ENCODE measurements at regions not wholly inside any gene's neighbourhood (a gene's known extent, or its start where the extent isn't known, plus 50 kb on each side); places are given as distances from the start of the nearest gene placed in this dataset.

- DNase-seq: no peak
Observed at GRCh38 chr14:38110258-38110657, 97.4 kb upstream of the SSTR1 start.

DNA sequence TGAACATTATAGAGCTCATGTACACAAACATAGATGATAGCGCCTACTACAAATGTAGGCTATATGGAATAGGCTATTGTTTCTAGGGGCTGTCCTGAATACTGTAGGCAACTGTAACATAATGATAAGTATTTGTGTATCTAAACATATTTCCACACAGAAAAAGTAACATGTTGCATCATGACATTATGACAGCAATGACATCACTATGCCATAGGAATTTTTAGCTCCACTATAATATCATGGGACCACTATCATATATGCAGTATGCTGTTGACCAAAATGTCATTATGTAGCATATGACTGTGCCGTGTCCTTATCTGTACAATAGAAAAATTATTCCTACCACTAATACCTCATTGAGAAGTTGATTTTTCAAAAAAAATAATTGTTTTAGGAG lies 96.7 kb upstream of the SSTR1 start:
- no peak overlapping the region for H3K27ac ChIP-seq (ENCODE audit: insufficient read depth, low read length, poor library complexity, severe bottlenecking)
- no peak for DNase-seq
- no peaks in the 10 kb centered on the region for H3K27me3 ChIP-seq (replicated peaks; ENCODE audit: control insufficient read depth, insufficient read depth, low read length, poor library complexity, severe bottlenecking)
- no peaks in the 10 kb centered on the region for H3K36me3 ChIP-seq (ENCODE audit: control insufficient read depth, insufficient read depth, low read length)
- no peaks in the 10 kb centered on the region for H3K4me1 ChIP-seq (ENCODE audit: control insufficient read depth, insufficient read depth, low read length, poor library complexity, severe bottlenecking)
- H3K4me3 ChIP-seq (ENCODE audit: insufficient read depth, low read depth, low read length, poor library complexity, severe bottlenecking): no peak overlapping the region
- H3K9me3 ChIP-seq (ENCODE audit: control insufficient read depth, low read length): no peaks in the 10 kb centered on the region

More at GRCh38 chr14:38110258-38110657, 97.4 kb upstream of the SSTR1 start:
- Histone ChIP-seq H3K9me3 (ENCODE audit: control insufficient read depth, low read length) (no peaks in the 10 kb centered on the region), H3K27ac (ENCODE audit: insufficient read depth, low read length, poor library complexity, severe bottlenecking) (no peak overlapping the region), H3K27me3 (replicated peaks; ENCODE audit: control insufficient read depth, insufficient read depth, low read length, poor library complexity, severe bottlenecking) (no peaks in the 10 kb centered on the region), H3K4me1 (ENCODE audit: control insufficient read depth, insufficient read depth, low read length, poor library complexity, severe bottlenecking) (no peaks in the 10 kb centered on the region), H3K4me3 (ENCODE audit: insufficient read depth, low read depth, low read length, poor library complexity, severe bottlenecking) (no peak overlapping the region), H3K36me3 (ENCODE audit: control insufficient read depth, insufficient read depth, low read length) (no peaks in the 10 kb centered on the region)

DNA sequence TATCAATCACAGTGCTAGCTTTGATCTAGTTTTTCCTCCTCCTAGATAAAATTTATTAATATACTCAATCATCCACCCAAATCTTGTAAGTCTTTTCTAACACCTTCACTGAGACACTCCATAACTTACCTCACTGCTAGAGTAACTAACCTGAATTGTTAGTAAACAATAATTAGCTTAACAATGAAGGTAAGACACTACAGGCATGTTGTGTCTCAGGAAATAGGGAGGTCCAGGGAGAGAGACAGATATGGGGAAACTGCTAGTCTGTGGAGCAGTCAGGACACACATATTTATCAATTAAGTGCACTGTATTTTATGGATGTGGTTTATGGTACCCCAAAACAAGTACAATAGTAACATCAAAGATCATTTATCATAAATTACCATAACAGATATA lies 94.2 kb upstream of the SSTR1 start:
- Histone ChIP-seq H3K9me3 (ENCODE audit: control insufficient read depth, low read length) (no peaks in the 10 kb centered on the region), H3K4me1 (ENCODE audit: control insufficient read depth, insufficient read depth, low read length, poor library complexity, severe bottlenecking) (no peaks in the 10 kb centered on the region), H3K4me3 (ENCODE audit: insufficient read depth, low read depth, low read length, poor library complexity, severe bottlenecking) (no peak overlapping the region), H3K36me3 (ENCODE audit: control insufficient read depth, insufficient read depth, low read length) (no peaks in the 10 kb centered on the region), H3K27me3 (replicated peaks; ENCODE audit: control insufficient read depth, insufficient read depth, low read length, poor library complexity, severe bottlenecking) (no peaks in the 10 kb centered on the region), H3K27ac (ENCODE audit: insufficient read depth, low read length, poor library complexity, severe bottlenecking) (no peak overlapping the region)
- DNase-seq: no peak

GRCh38 chr14:38116895-38117294 lies 90.8 kb upstream of the SSTR1 start:
- Histone ChIP-seq H3K4me1 (ENCODE audit: control insufficient read depth, insufficient read depth, low read length, poor library complexity, severe bottlenecking) (no peaks in the 10 kb centered on the region), H3K36me3 (ENCODE audit: control insufficient read depth, insufficient read depth, low read length) (no peaks in the 10 kb centered on the region), H3K9me3 (ENCODE audit: control insufficient read depth, low read length) (no peaks in the 10 kb centered on the region), H3K4me3 (ENCODE audit: insufficient read depth, low read depth, low read length, poor library complexity, severe bottlenecking) (no peak overlapping the region), H3K27me3 (replicated peaks; ENCODE audit: control insufficient read depth, insufficient read depth, low read length, poor library complexity, severe bottlenecking) (no peaks in the 10 kb centered on the region), H3K27ac (ENCODE audit: insufficient read depth, low read length, poor library complexity, severe bottlenecking) (no peak overlapping the region)
- DNase-seq: no peak

- Histone ChIP-seq H3K36me3 (ENCODE audit: control insufficient read depth, insufficient read depth, low read length) (no peaks in the 10 kb centered on the region), H3K27ac (ENCODE audit: insufficient read depth, low read length, poor library complexity, severe bottlenecking) (no peak overlapping the region), H3K4me1 (ENCODE audit: control insufficient read depth, insufficient read depth, low read length, poor library complexity, severe bottlenecking) (no peaks in the 10 kb centered on the region), H3K4me3 (ENCODE audit: insufficient read depth, low read depth, low read length, poor library complexity, severe bottlenecking) (no peak overlapping the region), H3K9me3 (ENCODE audit: control insufficient read depth, low read length) (no peaks in the 10 kb centered on the region), H3K27me3 (replicated peaks; ENCODE audit: control insufficient read depth, insufficient read depth, low read length, poor library complexity, severe bottlenecking) (no peaks in the 10 kb centered on the region)
- DNase-seq: no peak
Observed at GRCh38 chr14:38120109-38120508, 87.6 kb upstream of the SSTR1 start.

- DNase-seq: no peak
- H3K36me3 ChIP-seq (ENCODE audit: control insufficient read depth, insufficient read depth, low read length): no peaks in the 10 kb centered on the region
- H3K4me1 ChIP-seq (ENCODE audit: control insufficient read depth, insufficient read depth, low read length, poor library complexity, severe bottlenecking): no peaks in the 10 kb centered on the region
- no peaks in the 10 kb centered on the region for H3K27me3 ChIP-seq (replicated peaks; ENCODE audit: control insufficient read depth, insufficient read depth, low read length, poor library complexity, severe bottlenecking)
- H3K4me3 ChIP-seq (ENCODE audit: insufficient read depth, low read depth, low read length, poor library complexity, severe bottlenecking): no peak overlapping the region
- H3K27ac ChIP-seq (ENCODE audit: insufficient read depth, low read length, poor library complexity, severe bottlenecking): no peak overlapping the region
- H3K9me3 ChIP-seq (ENCODE audit: control insufficient read depth, low read length): no peaks in the 10 kb centered on the region
Observed at GRCh38 chr14:38121320-38122020, 86.2 kb upstream of the SSTR1 start.

GRCh38 chr14:38122241-38122640 lies 85.5 kb upstream of the SSTR1 start:
- H3K36me3 ChIP-seq (ENCODE audit: control insufficient read depth, insufficient read depth, low read length): no peaks in the 10 kb centered on the region
- H3K4me3 ChIP-seq (ENCODE audit: insufficient read depth, low read depth, low read length, poor library complexity, severe bottlenecking): no peak overlapping the region
- DNase-seq: no peak
- no peaks in the 10 kb centered on the region for H3K4me1 ChIP-seq (ENCODE audit: control insufficient read depth, insufficient read depth, low read length, poor library complexity, severe bottlenecking)
- H3K27ac ChIP-seq (ENCODE audit: insufficient read depth, low read length, poor library complexity, severe bottlenecking): no peak overlapping the region
- no peaks in the 10 kb centered on the region for H3K27me3 ChIP-seq (replicated peaks; ENCODE audit: control insufficient read depth, insufficient read depth, low read length, poor library complexity, severe bottlenecking)
- no peaks in the 10 kb centered on the region for H3K9me3 ChIP-seq (ENCODE audit: control insufficient read depth, low read length)

DNA sequence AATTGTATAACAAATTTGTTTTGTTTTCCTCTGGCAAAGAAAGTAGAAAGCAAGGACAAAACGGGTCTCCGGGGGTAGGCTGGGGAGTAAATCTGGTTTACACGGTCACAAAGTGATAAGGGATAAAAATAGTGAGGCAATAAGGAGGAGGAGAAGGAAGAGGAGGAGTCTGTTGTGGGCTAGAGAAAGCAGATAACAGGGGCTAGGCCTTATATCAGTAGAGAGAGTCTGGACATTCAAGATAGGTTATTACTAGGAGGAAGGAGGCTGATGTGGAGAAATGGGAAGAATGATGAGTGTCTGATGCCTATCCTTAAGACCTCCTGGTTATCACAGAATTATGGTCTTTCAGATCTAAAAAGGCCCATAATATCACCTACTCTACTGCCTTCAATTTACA lies 83.2 kb upstream of the SSTR1 start:
- Histone ChIP-seq H3K4me3 (ENCODE audit: insufficient read depth, low read depth, low read length, poor library complexity, severe bottlenecking) (no peak overlapping the region), H3K36me3 (ENCODE audit: control insufficient read depth, insufficient read depth, low read length) (no peaks in the 10 kb centered on the region), H3K27ac (ENCODE audit: insufficient read depth, low read length, poor library complexity, severe bottlenecking) (no peak overlapping the region), H3K9me3 (ENCODE audit: control insufficient read depth, low read length) (no peaks in the 10 kb centered on the region), H3K4me1 (ENCODE audit: control insufficient read depth, insufficient read depth, low read length, poor library complexity, severe bottlenecking) (no peaks in the 10 kb centered on the region), H3K27me3 (replicated peaks; ENCODE audit: control insufficient read depth, insufficient read depth, low read length, poor library complexity, severe bottlenecking) (no peaks in the 10 kb centered on the region)
- no peak for DNase-seq

DNA sequence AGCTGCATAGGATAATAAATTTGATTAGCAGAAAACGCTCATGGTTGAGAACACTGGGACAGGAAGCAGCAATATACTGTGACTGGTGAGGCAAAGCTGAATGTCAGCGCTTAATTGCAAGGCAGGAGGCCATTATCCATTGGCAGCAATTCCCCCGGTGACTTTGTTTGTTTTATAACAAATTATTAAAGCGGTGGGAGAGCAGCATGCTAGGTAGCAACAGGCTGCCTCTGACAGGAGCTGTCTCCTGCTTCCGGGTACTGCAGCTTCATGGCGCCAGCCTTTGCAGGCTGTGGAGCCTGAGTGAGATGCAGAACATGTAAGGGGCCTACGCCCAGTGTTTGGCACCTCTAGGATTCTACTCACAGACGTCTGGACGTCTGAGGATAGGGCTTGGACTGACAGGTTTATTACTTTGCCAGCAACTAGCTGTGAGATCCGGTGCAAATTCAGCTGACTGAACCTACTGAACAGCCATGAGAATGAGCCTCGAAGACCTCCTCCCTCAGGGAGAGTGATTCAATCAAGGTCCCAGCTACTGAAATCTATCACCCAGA lies 82.1 kb upstream of the SSTR1 start:
- H3K36me3 ChIP-seq (ENCODE audit: control insufficient read depth, insufficient read depth, low read length): no peaks in the 10 kb centered on the region
- H3K27me3 ChIP-seq (replicated peaks; ENCODE audit: control insufficient read depth, insufficient read depth, low read length, poor library complexity, severe bottlenecking): no peaks in the 10 kb centered on the region
- no peaks in the 10 kb centered on the region for H3K9me3 ChIP-seq (ENCODE audit: control insufficient read depth, low read length)
- no peak overlapping the region for H3K27ac ChIP-seq (ENCODE audit: insufficient read depth, low read length, poor library complexity, severe bottlenecking)
- no peak overlapping the region for H3K4me3 ChIP-seq (ENCODE audit: insufficient read depth, low read depth, low read length, poor library complexity, severe bottlenecking)
- peaks cover 3% of the 10 kb centered on the region for H3K4me1 ChIP-seq (ENCODE audit: control insufficient read depth, insufficient read depth, low read length, poor library complexity, severe bottlenecking)
- DNase-seq: no peak

DNA sequence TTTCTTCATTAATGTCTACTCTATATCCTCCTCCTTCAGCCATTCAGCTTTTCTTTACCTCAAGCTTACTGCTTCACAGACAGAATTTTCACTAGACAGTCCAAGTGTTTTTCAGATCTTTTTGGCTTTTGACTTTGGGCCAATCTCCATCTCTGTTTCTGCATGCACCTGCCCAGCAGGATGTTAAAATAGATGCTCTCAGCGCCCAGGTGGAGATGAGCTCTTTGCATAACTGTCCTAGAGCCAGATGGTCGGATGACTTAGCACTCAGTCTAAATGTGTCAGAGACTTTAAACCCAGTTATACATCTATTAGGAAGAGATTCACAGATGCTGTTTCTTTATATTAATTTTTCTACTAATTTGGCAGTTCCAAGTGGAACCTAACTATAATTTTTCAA lies 80.3 kb upstream of the SSTR1 start:
- no peaks in the 10 kb centered on the region for H3K36me3 ChIP-seq (ENCODE audit: control insufficient read depth, insufficient read depth, low read length)
- peaks cover 3% of the 10 kb centered on the region for H3K4me1 ChIP-seq (ENCODE audit: control insufficient read depth, insufficient read depth, low read length, poor library complexity, severe bottlenecking)
- H3K27me3 ChIP-seq (replicated peaks; ENCODE audit: control insufficient read depth, insufficient read depth, low read length, poor library complexity, severe bottlenecking): no peaks in the 10 kb centered on the region
- no peaks in the 10 kb centered on the region for H3K9me3 ChIP-seq (ENCODE audit: control insufficient read depth, low read length)
- H3K27ac ChIP-seq (ENCODE audit: insufficient read depth, low read length, poor library complexity, severe bottlenecking): no peak overlapping the region
- DNase-seq: no peak
- no peak overlapping the region for H3K4me3 ChIP-seq (ENCODE audit: insufficient read depth, low read depth, low read length, poor library complexity, severe bottlenecking)

Measured in effector memory CD4-positive, alpha-beta T cell (primary cell).